GM12878 (cell line): ENCODE measurements at regions not wholly inside any gene's neighbourhood (a gene's known extent, or its start where the extent isn't known, plus 50 kb on each side); places are given as distances from the start of the nearest gene placed in this dataset.

Experiments used
- ATAC-seq: fragments of 200-7000 bp; cut with Tn5 transposase; 3 replicates; pipeline ENCODE4 v1.9.1; 2020; ENCODE audit warnings: mild to moderate bottlenecking, moderate library complexity
- BruUV-seq: library from RNA; stranded (reverse); fragments of 400-500 nt; replicated peaks from 2 replicates; lab custom pipeline; 2021; lab: Mats Ljungman, UMichigan
- CTCF ChIA-PET: fragments of 300-600 bp; sonication (Branson Sonifier 250); formaldehyde crosslinking; extraction: SDS; loops from one replicate; lab custom pipeline; 2021; ENCODE audit warnings: inconsistent platforms; lab: Yijun Ruan, JAX
- POLR2A ChIA-PET: fragments of 350-600 bp; formaldehyde crosslinking; extraction: SDS; loops from one replicate; lab custom pipeline; 2021; ENCODE audit warnings: inconsistent platforms; lab: Charles Lee
- RAD21 ChIA-PET: fragments of 300-600 bp; sonication (Branson Sonifier 250); formaldehyde crosslinking; loops from one replicate; lab custom pipeline; 2023; ENCODE audit warnings: antibody characterized with exemption; ENCODE audit not compliant: unreplicated experiment; lab: Charles Lee
- SMC1A ChIA-PET: fragments of 300-600 bp; sonication (Branson Sonifier 250); formaldehyde crosslinking; loops from one replicate; lab custom pipeline; 2023; ENCODE audit not compliant: unreplicated experiment, uncharacterized antibody; lab: Charles Lee
- DNase-seq: peaks from one replicate; pipeline ENCODE4 v3.0.0-alpha.2; 2011; ENCODE audit warnings: low read depth, low spot score
- FAIRE-seq: peaks from 3 replicates; lab custom pipeline; 2011; peaks lifted over from hg19 to GRCh38; lab: Jason Lieb, UNC
- H2AFZ ChIP-seq: 2 replicates; pipeline ENCODE4 v1.6.0; 2011; ENCODE audit warnings: low read depth, low read length, control low read depth; ENCODE audit not compliant: control insufficient read depth
- H3K27ac ChIP-seq: 2 replicates; pipeline ENCODE4 v1.5.1; 2011; ENCODE audit warnings: control low read depth; ENCODE audit not compliant: control insufficient read depth, insufficient read depth
- H3K27me3 ChIP-seq, 2 experiments: replicated peaks in 1 of 2; 2 replicates each; pipeline versions ENCODE4 v1.6.0 to v1.6.1; 2011; ENCODE audit warnings: low read length in 1 of 2; ENCODE audit not compliant: control insufficient read depth in 2 of 2, insufficient read depth in 2 of 2
- H3K36me3 ChIP-seq, 2 experiments: 2 replicates each; pipeline ENCODE4 v1.5.1; 2011; ENCODE audit warnings: low read length in 1 of 2; ENCODE audit not compliant: control insufficient read depth in 2 of 2, insufficient read depth in 2 of 2
- H3K4me1 ChIP-seq: 2 replicates; pipeline ENCODE4 v1.6.1; 2011; ENCODE audit warnings: mild to moderate bottlenecking, low read length, moderate library complexity, mixed read lengths; ENCODE audit not compliant: control insufficient read depth, insufficient read depth
- H3K4me2 ChIP-seq: 2 replicates; pipeline ENCODE4 v1.6.0; 2011; ENCODE audit warnings: control low read depth; ENCODE audit not compliant: control insufficient read depth, insufficient read depth
- H3K4me3 ChIP-seq: fragments of 200-600 bp; sonication (generic); 2 replicates; pipeline ENCODE4 v1.5.1; 2016
- H3K79me2 ChIP-seq: 2 replicates; pipeline ENCODE4 v1.6.0; 2011; ENCODE audit warnings: low read length; ENCODE audit not compliant: control insufficient read depth, insufficient read depth
- H3K9ac ChIP-seq: 2 replicates; pipeline ENCODE4 v1.8.0; 2011; ENCODE audit warnings: low read length, control low read depth, mixed read lengths; ENCODE audit not compliant: control insufficient read depth, insufficient read depth
- H3K9me3 ChIP-seq: replicated peaks from 3 replicates; pipeline ENCODE4 v1.5.1; 2011; ENCODE audit warnings: mild to moderate bottlenecking, low read length; ENCODE audit not compliant: control insufficient read depth, insufficient read depth
- H4K20me1 ChIP-seq: 2 replicates; pipeline ENCODE4 v1.6.0; 2011; ENCODE audit not compliant: control insufficient read depth, insufficient read depth
- BRCA1 ChIP-seq: IDR thresholded peaks from 2 replicates; pipeline ENCODE4 v1.6.1; 2011; ENCODE audit warnings: low read depth, low read length, improper control_type of control experiment
- CTCF ChIP-seq, 3 experiments: IDR thresholded peaks in 2 of 3; conservative IDR thresholded peaks in 1 of 3; 2 replicates each; pipeline ENCODE4 v1.5.1; 2011; ENCODE audit warnings: low read depth in 3 of 3, low read length in 3 of 3, mild to moderate bottlenecking in 3 of 3, control low read depth in 2 of 3, moderate library complexity in 2 of 3, inconsistent platforms in 1 of 3, mixed read lengths in 1 of 3; ENCODE audit not compliant: control insufficient read depth in 2 of 3, insufficient read depth in 1 of 3; ENCODE audit errors: extremely low read depth in 1 of 3
- ELK1 ChIP-seq: IDR thresholded peaks from 2 replicates; pipeline ENCODE4 v1.6.1; 2012; ENCODE audit warnings: low read depth, low read length, improper control_type of control experiment
- GATAD2B ChIP-seq: fragments of 450-650 bp; conservative IDR thresholded peaks from 2 replicates; pipeline ENCODE4 v1.6.1; 2017; ENCODE audit warnings: low read depth, mild to moderate bottlenecking, moderate library complexity
- HCFC1 ChIP-seq: fragments of 150-350 bp; IDR thresholded peaks from 2 replicates; pipeline ENCODE4 v1.6.1; 2014; ENCODE audit warnings: low read length
- KLF5 ChIP-seq: fragments of 450-650 bp; IDR thresholded peaks from 2 replicates; pipeline ENCODE4 v1.6.1; 2014; ENCODE audit warnings: mild to moderate bottlenecking; ENCODE audit not compliant: partially characterized antibody
- POLR2AphosphoS2 ChIP-seq: IDR thresholded peaks from 2 replicates; pipeline ENCODE4 v1.6.1; 2011; ENCODE audit warnings: low read depth, mild to moderate bottlenecking, low read length, improper control_type of control experiment, moderate library complexity
- REST ChIP-seq: IDR thresholded peaks from 2 replicates; pipeline ENCODE4 v1.6.1; 2012; ENCODE audit warnings: mild to moderate bottlenecking, low read depth, low read length
- SMAD1 ChIP-seq: fragments of 450-650 bp; IDR thresholded peaks from 2 replicates; pipeline ENCODE4 v1.6.1; 2018; ENCODE audit warnings: mild to moderate bottlenecking, low read depth; ENCODE audit not compliant: partially characterized antibody
- SMC3 ChIP-seq: IDR thresholded peaks from 2 replicates; pipeline ENCODE4 v1.6.1; 2011; ENCODE audit warnings: low read length, improper control_type of control experiment, borderline replicate concordance
- USF1 ChIP-seq: IDR thresholded peaks from 2 replicates; pipeline ENCODE4 v1.6.1; 2011; ENCODE audit warnings: borderline replicate concordance, low read depth, mild to moderate bottlenecking, moderate library complexity, mixed read lengths, low read length; ENCODE audit not compliant: insufficient read depth; ENCODE audit errors: extremely low read length
- WGBS: methylation state at CpG from one replicate; pipeline ENCODE4 v1.1.6; 2016; ENCODE audit warnings: low lambda C conversion rate; ENCODE audit not compliant: insufficient replicate concordance, insufficient coverage; ENCODE audit errors: missing lambda C conversion rate; 5-methylcytosine and 5-hydroxymethylcytosine counted together
- in situ Hi-C: fragments of 300-500 bp; cut with MboI; formaldehyde crosslinking; loops from 9 replicates; pipeline ENCODE4 v1.14.3; 2018; ENCODE audit warnings: mixed read lengths
- intact Hi-C: fragments of 100-400 bp; cut with micrococcal nuclease; formaldehyde crosslinking; loops from one replicate; pipeline ENCODE4 v1.14.2; 2022; ENCODE audit not compliant: unreplicated experiment

- intact Hi-C loops (no loop called here), in situ Hi-C loops (no loop called here)
- 2% methylated on average over 2 of the region's 2 CpGs for WGBS
- CTCF ChIA-PET = no interaction called here
- no peaks in the 10 kb centered on the region for H3K79me2 ChIP-seq
- H3K4me1 ChIP-seq = no peaks in the 10 kb centered on the region
- H4K20me1 ChIP-seq = no peaks in the 10 kb centered on the region
- no peak for DNase-seq
- no peaks in the 10 kb centered on the region for H3K9me3 ChIP-seq
- POLR2A ChIA-PET = no interaction called here
- H3K27me3 ChIP-seq = no peaks in the 10 kb centered on the region
- ATAC-seq = no peak
- no TSS peak for BruUV-seq
- H3K9ac ChIP-seq = no peak overlapping the region
- TF ChIP-seq REST (no peak), KLF5 (no peak), HCFC1 (no peak), USF1 (no peak), ELK1 (no peak), SMAD1 (no peak), SMC3 (no peak), CTCF (IDR thresholded peaks at IDR 0.05 in 2 of 3, conservative IDR thresholded peaks at IDR 0.05 in 1 of 3; ENCODE audit: control insufficient read depth in 2 of 3, extremely low read depth in 1 of 3, insufficient read depth in 1 of 3, low read depth in 3 of 3, low read length in 3 of 3) (no peak), GATAD2B (no peak), POLR2AphosphoS2 (no peak), BRCA1 (no peak)
- FAIRE-seq = no peak
- no peak overlapping the region for H3K4me2 ChIP-seq
- H3K27ac ChIP-seq = no peak overlapping the region
- no peak overlapping the region for H3K4me3 ChIP-seq
- RAD21 ChIA-PET = no interaction called here
- H2AFZ ChIP-seq = no peak overlapping the region
- SMC1A ChIA-PET = no interaction called here
- H3K36me3 ChIP-seq = no peaks in the 10 kb centered on the region
Observed at GRCh38 chr10:76769161-76769560, 868.4 kb downstream of the KCNMA1 start.
